K562 (cell line): ENCODE measurements at regions not wholly inside any gene's neighbourhood (a gene's known extent, or its start where the extent isn't known, plus 50 kb on each side); places are given as distances from the start of the nearest gene placed in this dataset.
A peak's percentile ranks its signal among the peaks of the same experiment; 100 is the strongest.

Experiments
- ATAC-seq: fragments of 200-7000 bp; cut with Tn5 transposase; 3 replicates; pipeline ENCODE4 v1.9.1; 2020; ENCODE audit warnings: moderate library complexity
- BruUV-seq: library from RNA; stranded (reverse); fragments of 400-500 nt; replicated peaks from 2 replicates; lab custom pipeline; 2021; lab: Mats Ljungman, UMichigan
- CTCF ChIA-PET: fragments of 300-600 bp; formaldehyde crosslinking; extraction: SDS; loops from one replicate; lab custom pipeline; 2021; ENCODE audit warnings: low intra/inter-chr PET ratio; lab: Yijun Ruan, JAX
- POLR2A ChIA-PET: fragments of 300-600, 350-650 bp; sonication (Branson Sonifier 250); formaldehyde crosslinking; extraction: SDS; loops from one replicate; lab custom pipeline; 2021; ENCODE audit warnings: antibody characterized with exemption, inconsistent platforms; lab: Yijun Ruan, JAX
- DNase-seq, 4 experiments: peaks; one replicate each; pipeline versions ENCODE4 v3.0.0 to v3.0.0-alpha.2; 2011 to 2018; ENCODE audit warnings: low spot score in 3 of 4, mixed read lengths in 3 of 4; ENCODE audit errors: extremely low read depth in 1 of 4
- FAIRE-seq: peaks from 2 replicates; lab custom pipeline; 2011; peaks lifted over from hg19 to GRCh38; lab: Jason Lieb, UNC
- H2AFZ ChIP-seq: 2 replicates; pipeline ENCODE4 v1.6.0; 2011; ENCODE audit warnings: low read depth, low read length, control low read depth, inconsistent platforms
- H3K27ac ChIP-seq: fragments of 200-600 bp; 3 replicates; pipeline ENCODE4 v1.8.0; 2011; ENCODE audit warnings: low read depth, mild to moderate bottlenecking, control low read depth, inconsistent platforms, low read length, moderate library complexity, mixed read lengths; ENCODE audit errors: extremely low read depth
- H3K27me3 ChIP-seq, 2 experiments: fragments of 300-600 bp in 1 of 2; 2 replicates in 1 of 2; 3 replicates in 1 of 2; pipeline versions ENCODE4 v1.6.0 to v1.8.0; 2011; ENCODE audit warnings: inconsistent platforms in 2 of 2, low read length in 2 of 2, mild to moderate bottlenecking in 1 of 2, mixed read lengths in 1 of 2, moderate library complexity in 1 of 2; ENCODE audit not compliant: control insufficient read depth in 2 of 2, insufficient read depth in 2 of 2
- H3K36me3 ChIP-seq: fragments of 300-600 bp; 3 replicates; pipeline ENCODE4 v1.8.0; 2011; ENCODE audit warnings: mild to moderate bottlenecking, low read length, inconsistent platforms; ENCODE audit not compliant: control insufficient read depth, insufficient read depth
- H3K4me1 ChIP-seq, 2 experiments: fragments of 200-600 bp in 1 of 2; replicated peaks in 1 of 2; 2 replicates in 1 of 2; 3 replicates in 1 of 2; pipeline versions ENCODE4 v1.5.1 to v1.8.0; 2011; ENCODE audit warnings: inconsistent platforms in 2 of 2, low read length in 2 of 2, mild to moderate bottlenecking in 1 of 2, mixed read lengths in 1 of 2, moderate library complexity in 1 of 2; ENCODE audit not compliant: control insufficient read depth in 2 of 2, insufficient read depth in 2 of 2
- H3K4me2 ChIP-seq: 2 replicates; pipeline ENCODE4 v1.6.1; 2011; ENCODE audit warnings: low read length, control low read depth, inconsistent platforms, mixed read lengths; ENCODE audit not compliant: insufficient read depth
- H3K4me3 ChIP-seq: fragments of 200-600 bp; sonication (generic), shearing (Covaris generic); 2 replicates; pipeline ENCODE4 v1.5.1; 2016; ENCODE audit warnings: control low read depth, inconsistent platforms
- H3K79me2 ChIP-seq: fragments of 200-600 bp; 3 replicates; pipeline ENCODE4 v1.8.0; 2011; ENCODE audit warnings: low read length, inconsistent platforms; ENCODE audit not compliant: control insufficient read depth, insufficient read depth
- H3K9ac ChIP-seq, 2 experiments: 2 replicates each; pipeline versions ENCODE4 v1.6.0 to v1.6.1; 2011; ENCODE audit warnings: low read depth in 2 of 2, low read length in 2 of 2, control low read depth in 1 of 2, inconsistent platforms in 1 of 2, mild to moderate bottlenecking in 1 of 2, mixed read lengths in 1 of 2; ENCODE audit not compliant: insufficient read depth in 1 of 2
- H3K9me1 ChIP-seq: one replicate; pipeline ENCODE4 v1.6.0; 2011; ENCODE audit warnings: inconsistent platforms, mild to moderate bottlenecking, low read length, moderate library complexity; ENCODE audit not compliant: control insufficient read depth, insufficient read depth
- H3K9me3 ChIP-seq: replicated peaks from 2 replicates; pipeline ENCODE4 v1.5.1; 2011; ENCODE audit warnings: low read depth, low read length, inconsistent platforms; ENCODE audit not compliant: control insufficient read depth, insufficient read depth
- H4K20me1 ChIP-seq: replicated peaks from 2 replicates; pipeline ENCODE4 v1.6.1; 2011; ENCODE audit warnings: low read length, inconsistent platforms, mixed read lengths; ENCODE audit not compliant: control insufficient read depth, insufficient read depth
- EP300 ChIP-seq: IDR thresholded peaks from 2 replicates; pipeline ENCODE4 v1.6.1; 2012; ENCODE audit warnings: low read length, improper control_type of control experiment
- SRSF1 ChIP-seq: fragments of 200-400 bp; formaldehyde crosslinking; IDR thresholded peaks from 2 replicates; pipeline ENCODE4 v1.6.1; 2017; ENCODE audit warnings: mild to moderate bottlenecking, low read depth, low read length, moderate library complexity
- ZKSCAN8 ChIP-seq: fragments of 200-800 bp; sonication (Bioruptor generic); IDR thresholded peaks from 2 replicates; pipeline ENCODE4 v1.6.1; 2016; ENCODE audit warnings: missing genetic modification characterization, missing compliant biosample characterization
- ZNF707 ChIP-seq: fragments of 250-450 bp; sonication (Bioruptor Pico); conservative IDR thresholded peaks from 2 replicates; pipeline ENCODE4 v1.8.0; 2022; ENCODE audit warnings: inconsistent platforms, mild to moderate bottlenecking, moderate library complexity
- WGBS: fragments of 100-300 bp; shearing (Covaris generic); methylation state at CpG from one replicate; pipeline ENCODE4 v1.1.6; 2016; ENCODE audit warnings: low coverage, mixed read lengths; ENCODE audit not compliant: insufficient coverage; ENCODE audit errors: missing lambda C conversion rate; 5-methylcytosine and 5-hydroxymethylcytosine counted together
- in situ Hi-C: fragments of 300-500 bp; cut with MboI; formaldehyde crosslinking; loops from 4 replicates; pipeline ENCODE4 v1.15.0; 2018; ENCODE audit warnings: inconsistent platforms, mixed read lengths
- intact Hi-C: fragments of 100-400 bp; cut with micrococcal nuclease; formaldehyde crosslinking; loops from 2 replicates; pipeline ENCODE4 v1.14.2; 2022
- TF ChIP-seq, protein P1 (sequence below): fragments of 450-650 bp; IDR thresholded peaks from 2 replicates; pipeline ENCODE4 v1.6.1; 2017; ENCODE audit warnings: antibody characterized with exemption
- TF ChIP-seq, protein P2 (sequence below): fragments of 450-650 bp; IDR thresholded peaks from 2 replicates; pipeline ENCODE4 v1.7.1; 2018; ENCODE audit warnings: mild to moderate bottlenecking, low read depth; ENCODE audit not compliant: partially characterized antibody
- TF ChIP-seq, protein P3 (sequence below), 2 experiments: fragments of 250-450 bp in 1 of 2; fragments of 450-650 bp in 1 of 2; sonication (Bioruptor Pico) in 1 of 2; IDR thresholded peaks; 2 replicates each; pipeline versions ENCODE4 v1.6.1 to v1.8.0; 2016 to 2021; ENCODE audit warnings: mild to moderate bottlenecking in 2 of 2, moderate library complexity in 2 of 2, missing compliant biosample characterization in 1 of 2, missing genetic modification characterization in 1 of 2

DNA sequence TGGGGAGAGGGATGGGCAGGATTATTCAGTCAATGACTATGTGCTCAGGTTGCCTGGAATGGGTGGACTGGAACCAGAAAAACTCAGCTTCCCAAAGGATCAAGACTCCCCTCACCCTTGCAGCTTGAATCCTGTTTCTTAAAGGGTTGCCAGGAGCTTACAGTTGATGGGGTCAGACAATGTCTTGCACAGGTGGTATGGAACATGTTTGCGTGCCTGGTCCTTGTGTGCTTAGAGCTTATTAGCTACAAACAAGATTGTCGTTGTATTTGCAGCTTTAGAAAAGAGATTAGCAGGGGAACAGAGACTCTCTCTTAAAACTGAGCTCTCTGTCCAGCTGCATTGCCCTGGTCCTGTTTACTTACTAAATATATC lies 56.9 kb downstream of the PRR15 start:
- peaks cover 0 to 6% of the 10 kb centered on the region in 2 experiments; a peak in 1 of 5 replicates for H3K4me1 ChIP-seq
- no TSS peak for BruUV-seq
- WGBS: 11% methylated on average over 2 of the region's 2 CpGs
- FAIRE-seq (no peak), ATAC-seq (no peak; the same call in 2 of the 3 replicates), DNase-seq (no peak)
- no peaks in the 10 kb centered on the region for H3K9me1 ChIP-seq
- H3K79me2 ChIP-seq: no peaks in the 10 kb centered on the region
- no peak overlapping the region for H3K4me2 ChIP-seq
- no peaks in the 10 kb centered on the region for H3K36me3 ChIP-seq
- ChIA-PET CTCF (no interaction called here), POLR2A (interaction anchor here (0.7 to 1.5 kb wide), 2 partner anchors 14 to 26 kb away, joined by 3 to 5 read pairs; no protein-coding TSS in a partner anchor)
- peak overlapping the region; percentile 22; the same call in 1 of the 2 replicates for H2AFZ ChIP-seq
- TF ChIP-seq, protein P1, sequence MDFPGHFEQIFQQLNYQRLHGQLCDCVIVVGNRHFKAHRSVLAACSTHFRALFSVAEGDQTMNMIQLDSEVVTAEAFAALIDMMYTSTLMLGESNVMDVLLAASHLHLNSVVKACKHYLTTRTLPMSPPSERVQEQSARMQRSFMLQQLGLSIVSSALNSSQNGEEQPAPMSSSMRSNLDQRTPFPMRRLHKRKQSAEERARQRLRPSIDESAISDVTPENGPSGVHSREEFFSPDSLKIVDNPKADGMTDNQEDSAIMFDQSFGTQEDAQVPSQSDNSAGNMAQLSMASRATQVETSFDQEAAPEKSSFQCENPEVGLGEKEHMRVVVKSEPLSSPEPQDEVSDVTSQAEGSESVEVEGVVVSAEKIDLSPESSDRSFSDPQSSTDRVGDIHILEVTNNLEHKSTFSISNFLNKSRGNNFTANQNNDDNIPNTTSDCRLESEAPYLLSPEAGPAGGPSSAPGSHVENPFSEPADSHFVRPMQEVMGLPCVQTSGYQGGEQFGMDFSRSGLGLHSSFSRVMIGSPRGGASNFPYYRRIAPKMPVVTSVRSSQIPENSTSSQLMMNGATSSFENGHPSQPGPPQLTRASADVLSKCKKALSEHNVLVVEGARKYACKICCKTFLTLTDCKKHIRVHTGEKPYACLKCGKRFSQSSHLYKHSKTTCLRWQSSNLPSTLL: no peak
- TF ChIP-seq, protein P2, sequence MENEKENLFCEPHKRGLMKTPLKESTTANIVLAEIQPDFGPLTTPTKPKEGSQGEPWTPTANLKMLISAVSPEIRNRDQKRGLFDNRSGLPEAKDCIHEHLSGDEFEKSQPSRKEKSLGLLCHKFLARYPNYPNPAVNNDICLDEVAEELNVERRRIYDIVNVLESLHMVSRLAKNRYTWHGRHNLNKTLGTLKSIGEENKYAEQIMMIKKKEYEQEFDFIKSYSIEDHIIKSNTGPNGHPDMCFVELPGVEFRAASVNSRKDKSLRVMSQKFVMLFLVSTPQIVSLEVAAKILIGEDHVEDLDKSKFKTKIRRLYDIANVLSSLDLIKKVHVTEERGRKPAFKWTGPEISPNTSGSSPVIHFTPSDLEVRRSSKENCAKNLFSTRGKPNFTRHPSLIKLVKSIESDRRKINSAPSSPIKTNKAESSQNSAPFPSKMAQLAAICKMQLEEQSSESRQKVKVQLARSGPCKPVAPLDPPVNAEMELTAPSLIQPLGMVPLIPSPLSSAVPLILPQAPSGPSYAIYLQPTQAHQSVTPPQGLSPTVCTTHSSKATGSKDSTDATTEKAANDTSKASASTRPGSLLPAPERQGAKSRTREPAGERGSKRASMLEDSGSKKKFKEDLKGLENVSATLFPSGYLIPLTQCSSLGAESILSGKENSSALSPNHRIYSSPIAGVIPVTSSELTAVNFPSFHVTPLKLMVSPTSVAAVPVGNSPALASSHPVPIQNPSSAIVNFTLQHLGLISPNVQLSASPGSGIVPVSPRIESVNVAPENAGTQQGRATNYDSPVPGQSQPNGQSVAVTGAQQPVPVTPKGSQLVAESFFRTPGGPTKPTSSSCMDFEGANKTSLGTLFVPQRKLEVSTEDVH: no peak
- TF ChIP-seq, protein P3, sequence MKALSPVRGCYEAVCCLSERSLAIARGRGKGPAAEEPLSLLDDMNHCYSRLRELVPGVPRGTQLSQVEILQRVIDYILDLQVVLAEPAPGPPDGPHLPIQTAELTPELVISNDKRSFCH (CRISPR knock-in tag; IDR thresholded peaks at IDR 0.05): no peak
- TF ChIP-seq, protein P3 (tag; IDR thresholded peaks at IDR 0.05): no peak
- no peak for TF ChIP-seq SRSF1
- no peak for TF ChIP-seq ZNF707
- no peak for TF ChIP-seq EP300
- no peak for TF ChIP-seq ZKSCAN8 (CRISPR knock-in tag)
- H3K4me3 ChIP-seq: no peak overlapping the region
- intact Hi-C loops (loop anchor here (10.0 kb wide), 1 partner anchor 696 kb away; no protein-coding TSS in a partner anchor), in situ Hi-C loops (no loop called here)
- no peaks in the 10 kb centered on the region for H4K20me1 ChIP-seq
- H3K27me3 ChIP-seq: peaks cover 4 to 6% of the 10 kb centered on the region in 2 experiments; a peak in 3 of 5 replicates
- H3K9me3 ChIP-seq: no peaks in the 10 kb centered on the region
- no peak overlapping the region for H3K27ac ChIP-seq
- no peak overlapping the region for H3K9ac ChIP-seq
